Endothelial cell of umbilical vein (primary cell): ENCODE measurements at regions not wholly inside any gene's neighbourhood (a gene's known extent, or its start where the extent isn't known, plus 50 kb on each side); places are given as distances from the start of the nearest gene placed in this dataset.
A peak's percentile ranks its signal among the peaks of the same experiment; 100 is the strongest.
"Not testable (repeated sequence)": the region's sequence is repeated elsewhere in the genome, so short reads cannot be mapped to it uniquely, and the experiment has no call there.

Experiments
- BruUV-seq: library from RNA; stranded (reverse); fragments of 400-500 nt; replicated peaks from 2 replicates; lab custom pipeline; 2021; lab: Mats Ljungman, UMichigan
- CTCF ChIA-PET: fragments of 300-600, 350-600 bp; sonication (Branson Sonifier 250); formaldehyde crosslinking; loops from one replicate; lab custom pipeline; 2021; ENCODE audit warnings: antibody characterized with exemption, inconsistent platforms; lab: Charles Lee
- POLR2A ChIA-PET: fragments of 300-600, 350-600 bp; sonication (Branson Sonifier 250); formaldehyde crosslinking; loops from one replicate; lab custom pipeline; 2021; ENCODE audit warnings: antibody characterized with exemption, inconsistent platforms; lab: Charles Lee
- DNase-seq: peaks from one replicate; pipeline ENCODE4 v3.0.0-alpha.2; 2011; ENCODE audit warnings: low read depth, low spot score
- FAIRE-seq: peaks from 2 replicates; lab custom pipeline; 2011; peaks lifted over from hg19 to GRCh38; lab: Jason Lieb, UNC
- H2AFZ ChIP-seq: 2 replicates; pipeline ENCODE4 v1.6.0; 2012; ENCODE audit warnings: low read depth, low read length, control low read depth, inconsistent platforms
- H3K27ac ChIP-seq: 2 replicates; pipeline ENCODE4 v1.5.1; 2011; ENCODE audit warnings: low read depth, mild to moderate bottlenecking, control low read depth, low read length, moderate library complexity; ENCODE audit not compliant: insufficient read depth
- H3K27me3 ChIP-seq, 2 experiments: 2 replicates each; pipeline versions ENCODE4 v1.6.0 to v1.6.1; 2011; ENCODE audit warnings: low read length in 2 of 2, mixed read lengths in 1 of 2; ENCODE audit not compliant: control insufficient read depth in 2 of 2, insufficient read depth in 2 of 2
- H3K36me3 ChIP-seq, 2 experiments: 2 replicates in 1 of 2; 3 replicates in 1 of 2; pipeline ENCODE4 v1.5.1; 2011; ENCODE audit warnings: low read length in 2 of 2, mild to moderate bottlenecking in 1 of 2, moderate library complexity in 1 of 2; ENCODE audit not compliant: control insufficient read depth in 2 of 2, insufficient read depth in 2 of 2; ENCODE audit errors: extremely low read depth in 1 of 2
- H3K4me1 ChIP-seq: 3 replicates; pipeline ENCODE4 v1.5.1; 2011; ENCODE audit warnings: mild to moderate bottlenecking, low read length; ENCODE audit not compliant: control insufficient read depth, insufficient read depth; ENCODE audit errors: extremely low read depth
- H3K4me2 ChIP-seq: 2 replicates; pipeline ENCODE4 v1.6.1; 2011; ENCODE audit warnings: low read length, control low read depth, mixed read lengths; ENCODE audit not compliant: insufficient read depth
- H3K4me3 ChIP-seq, 3 experiments: fragments of 200-600 bp in 1 of 3; sonication (generic), shearing (Covaris generic) in 1 of 3; replicated peaks in 1 of 3; 2 replicates each; pipeline ENCODE4 v1.5.1; 2011 to 2016; ENCODE audit warnings: control low read depth in 3 of 3, low read length in 3 of 3, mild to moderate bottlenecking in 2 of 3, inconsistent platforms in 1 of 3, low read depth in 1 of 3, moderate library complexity in 1 of 3; ENCODE audit not compliant: insufficient read depth in 1 of 3
- H3K79me2 ChIP-seq: 2 replicates; pipeline ENCODE4 v1.6.0; 2012; ENCODE audit warnings: low read length, inconsistent platforms; ENCODE audit not compliant: control insufficient read depth, insufficient read depth
- H3K9ac ChIP-seq: replicated peaks from 2 replicates; pipeline ENCODE3; 2011; ENCODE audit warnings: low read length, control low read depth; ENCODE audit not compliant: insufficient read depth; ENCODE audit errors: extremely low read depth
- H3K9me1 ChIP-seq: replicated peaks from 3 replicates; pipeline ENCODE4 v1.6.0; 2011; ENCODE audit warnings: mild to moderate bottlenecking, low read length; ENCODE audit not compliant: control insufficient read depth, insufficient read depth; ENCODE audit errors: extremely low read depth
- H3K9me3 ChIP-seq: replicated peaks from 2 replicates; pipeline ENCODE4 v1.5.1; 2012; ENCODE audit warnings: low read length, inconsistent platforms; ENCODE audit not compliant: control insufficient read depth, insufficient read depth
- H4K20me1 ChIP-seq: replicated peaks from 2 replicates; pipeline ENCODE3; 2011; ENCODE audit warnings: mild to moderate bottlenecking, low read length; ENCODE audit not compliant: control insufficient read depth, insufficient read depth; ENCODE audit errors: extremely low read depth
- FOS ChIP-seq: IDR thresholded peaks from 2 replicates; pipeline ENCODE4 v1.6.1; 2011; ENCODE audit warnings: mild to moderate bottlenecking, low read length, moderate library complexity, borderline replicate concordance; ENCODE audit not compliant: insufficient read depth
- JUN ChIP-seq: IDR thresholded peaks from 2 replicates; pipeline ENCODE4 v1.6.1; 2011; ENCODE audit warnings: borderline replicate concordance, low read depth; ENCODE audit not compliant: insufficient read length, insufficient read depth
- dilution Hi-C: fragments of 300-500 bp; cut with MboI; formaldehyde crosslinking; loops from one replicate; pipeline ENCODE4 v1.15.0; 2019; ENCODE audit warnings: low sequenced_read_pairs; ENCODE audit not compliant: extremely low pct_ligation_motif_present
- intact Hi-C: fragments of 100-400 bp; cut with micrococcal nuclease; formaldehyde crosslinking; loops from one replicate; pipeline ENCODE4 v1.10.0; 2022
- TF ChIP-seq, protein P1 (sequence below), 2 donors: IDR thresholded peaks; 1 replicate in 1 of 2; 2 replicates in 1 of 2; pipeline ENCODE4 v1.5.1; 2011; ENCODE audit warnings: low read length in 2 of 2, mild to moderate bottlenecking in 2 of 2, moderate library complexity in 2 of 2, control low read depth in 1 of 2, inconsistent platforms in 1 of 2, low read depth in 1 of 2; ENCODE audit not compliant: insufficient read depth in 1 of 2; ENCODE audit errors: extremely low read depth in 1 of 2

DNA sequence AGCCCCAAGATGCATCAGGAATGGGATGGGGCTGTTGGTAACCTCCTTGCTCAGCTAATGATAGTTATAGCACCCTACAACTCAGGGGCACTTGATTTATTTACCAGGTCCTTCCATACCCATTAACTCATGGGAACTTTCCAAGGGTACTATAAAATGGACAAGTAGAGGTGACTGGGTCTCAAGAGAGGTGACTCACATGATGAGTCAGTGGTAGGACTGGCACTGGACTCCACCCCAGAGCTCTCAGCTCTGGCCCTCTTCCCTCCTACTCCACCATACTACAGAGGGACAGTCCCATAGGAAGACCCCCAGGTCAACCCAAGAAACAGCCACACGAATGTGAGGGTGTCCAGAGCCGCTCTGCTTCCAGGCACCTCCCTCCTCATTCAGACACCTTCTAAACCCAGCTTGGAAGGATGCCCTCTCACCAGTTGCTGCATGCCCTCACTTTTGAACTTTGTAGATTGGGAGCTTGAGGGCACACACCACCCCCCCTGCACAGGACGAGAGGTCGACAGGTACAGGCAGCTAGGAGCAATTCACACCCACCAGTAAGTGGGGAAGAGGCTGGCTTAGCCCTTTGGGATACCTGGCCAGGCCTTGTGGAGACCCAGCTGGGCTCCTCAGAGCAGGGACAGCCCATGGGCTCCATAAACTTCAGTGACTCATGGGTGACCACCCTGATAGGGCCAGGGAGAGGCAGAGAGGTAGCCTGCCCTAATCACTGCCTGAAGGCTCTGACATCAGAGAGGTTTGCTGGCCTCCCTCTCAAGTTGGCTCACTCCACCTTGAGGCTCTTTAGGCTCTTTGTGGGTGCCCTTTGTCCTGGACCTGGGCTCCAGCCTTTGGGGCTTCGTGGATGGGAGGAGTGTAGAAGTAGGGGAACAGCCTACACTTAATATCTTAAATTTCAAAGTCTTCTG, 81.6 kb upstream of the MLN start:
- no peak overlapping the region for H3K27ac ChIP-seq

GRCh38 chr6:33883621-33884020, 79.8 kb upstream of the MLN start:
- DNase-seq, dilution Hi-C loops: not testable (repeated sequence)

More for the DNA sequence above, 81.6 kb upstream of the MLN start:
- no TSS peak for BruUV-seq
- H3K4me3 ChIP-seq = no peak overlapping the region
- H3K79me2 ChIP-seq = no peaks in the 10 kb centered on the region
- DNase-seq = peak; percentile 5
- H3K4me1 ChIP-seq = no peaks in the 10 kb centered on the region
- CTCF ChIA-PET = interaction anchor here (0.5 to 1.1 kb wide), 2 partner anchors 170 to 1109 kb away, joined by 3 read pairs; no protein-coding TSS in a partner anchor
- POLR2A ChIA-PET = interaction anchor here (0.6 kb wide), 2 partner anchors 173 to 291 kb away, joined by 3 to 4 read pairs; no protein-coding TSS in a partner anchor
- no peaks in the 10 kb centered on the region for H3K9me1 ChIP-seq
- H4K20me1 ChIP-seq = no peaks in the 10 kb centered on the region
- H3K36me3 ChIP-seq = no peaks in the 10 kb centered on the region
- intact Hi-C loops = no loop called here
- FAIRE-seq = no peak
- no peak overlapping the region for H3K9ac ChIP-seq
- TF ChIP-seq, protein P1, sequence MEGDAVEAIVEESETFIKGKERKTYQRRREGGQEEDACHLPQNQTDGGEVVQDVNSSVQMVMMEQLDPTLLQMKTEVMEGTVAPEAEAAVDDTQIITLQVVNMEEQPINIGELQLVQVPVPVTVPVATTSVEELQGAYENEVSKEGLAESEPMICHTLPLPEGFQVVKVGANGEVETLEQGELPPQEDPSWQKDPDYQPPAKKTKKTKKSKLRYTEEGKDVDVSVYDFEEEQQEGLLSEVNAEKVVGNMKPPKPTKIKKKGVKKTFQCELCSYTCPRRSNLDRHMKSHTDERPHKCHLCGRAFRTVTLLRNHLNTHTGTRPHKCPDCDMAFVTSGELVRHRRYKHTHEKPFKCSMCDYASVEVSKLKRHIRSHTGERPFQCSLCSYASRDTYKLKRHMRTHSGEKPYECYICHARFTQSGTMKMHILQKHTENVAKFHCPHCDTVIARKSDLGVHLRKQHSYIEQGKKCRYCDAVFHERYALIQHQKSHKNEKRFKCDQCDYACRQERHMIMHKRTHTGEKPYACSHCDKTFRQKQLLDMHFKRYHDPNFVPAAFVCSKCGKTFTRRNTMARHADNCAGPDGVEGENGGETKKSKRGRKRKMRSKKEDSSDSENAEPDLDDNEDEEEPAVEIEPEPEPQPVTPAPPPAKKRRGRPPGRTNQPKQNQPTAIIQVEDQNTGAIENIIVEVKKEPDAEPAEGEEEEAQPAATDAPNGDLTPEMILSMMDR (IDR thresholded peaks at IDR 0.05; ENCODE audit: extremely low read depth in 1 of 2, insufficient read depth in 1 of 2, low read depth in 1 of 2, low read length in 2 of 2) = no peak
- TF ChIP-seq JUN (peak; percentile 20), FOS (peak; percentile 63)
- dilution Hi-C loops = no loop called here
- H3K9me3 ChIP-seq = no peaks in the 10 kb centered on the region
- H2AFZ ChIP-seq = no peak overlapping the region
- peaks cover 2 to 8% of the 10 kb centered on the region in 2 experiments for H3K27me3 ChIP-seq
- H3K4me2 ChIP-seq = no peak overlapping the region

More at GRCh38 chr6:33883621-33884020, 79.8 kb upstream of the MLN start:
- H3K4me2 ChIP-seq, H3K9me3 ChIP-seq, H4K20me1 ChIP-seq, H2AFZ ChIP-seq, H3K27me3 ChIP-seq, H3K27ac ChIP-seq, H3K9ac ChIP-seq, FAIRE-seq, H3K9me1 ChIP-seq, CTCF ChIA-PET, BruUV-seq, H3K4me1 ChIP-seq, POLR2A ChIA-PET, H3K4me3 ChIP-seq, H3K79me2 ChIP-seq, intact Hi-C loops, H3K36me3 ChIP-seq: not testable (repeated sequence)
